GM23338 (cell line): ENCODE measurements at regions not wholly inside any gene's neighbourhood (a gene's known extent, or its start where the extent isn't known, plus 50 kb on each side); places are given as distances from the start of the nearest gene placed in this dataset.

Source experiments
- ATAC-seq: fragments of 200-7000 bp; cut with Tn5 transposase; 3 replicates; pipeline ENCODE4 v1.9.1; 2020
- DNase-seq: peaks from one replicate; pipeline ENCODE4 v3.0.0-alpha.2; 2015; ENCODE audit warnings: low spot score
- H2AFZ ChIP-seq: fragments of 200-600 bp; sonication (generic); 2 replicates; pipeline ENCODE4 v1.8.0; 2016; ENCODE audit warnings: antibody characterized with exemption, mild to moderate bottlenecking, moderate library complexity
- H3F3A ChIP-seq: fragments of 200-600 bp; sonication (generic); replicated peaks from 2 replicates; pipeline ENCODE4 v1.8.0; 2017; ENCODE audit warnings: antibody characterized with exemption, mixed run types, low read depth
- H3K27ac ChIP-seq: fragments of 200-600 bp; sonication (generic); 2 replicates; pipeline ENCODE4 v1.6.1; 2016; ENCODE audit warnings: low read depth
- H3K27me3 ChIP-seq: fragments of 200-600 bp; sonication (generic); 2 replicates; pipeline ENCODE4 v1.8.0; 2016; ENCODE audit warnings: mild to moderate bottlenecking, mixed run types, moderate library complexity; ENCODE audit not compliant: insufficient read depth
- H3K36me3 ChIP-seq: fragments of 200-600 bp; sonication (generic); 2 replicates; pipeline ENCODE4 v1.8.0; 2016; ENCODE audit warnings: mild to moderate bottlenecking; ENCODE audit not compliant: insufficient read depth
- H3K4me1 ChIP-seq: fragments of 200-600 bp; sonication (generic); 2 replicates; pipeline ENCODE4 v1.8.0; 2016; ENCODE audit warnings: mild to moderate bottlenecking, moderate library complexity; ENCODE audit not compliant: insufficient read depth
- H3K4me2 ChIP-seq: fragments of 200-600 bp; sonication (generic); 2 replicates; pipeline ENCODE4 v1.7.1; 2017; ENCODE audit warnings: mixed run types
- H3K4me3 ChIP-seq: fragments of 200-600 bp; sonication (generic); 2 replicates; pipeline ENCODE4 v1.6.1; 2016; ENCODE audit warnings: mixed run types
- H3K79me2 ChIP-seq: fragments of 200-600 bp; sonication (generic); replicated peaks from 2 replicates; pipeline ENCODE4 v1.8.0; 2017; ENCODE audit warnings: mild to moderate bottlenecking; ENCODE audit not compliant: insufficient read depth
- H3K9me2 ChIP-seq: fragments of 200-600 bp; sonication (generic); 2 replicates; pipeline ENCODE4 v1.8.0; 2017; ENCODE audit not compliant: insufficient read depth
- H4K20me1 ChIP-seq: fragments of 200-600 bp; sonication (generic); replicated peaks from 2 replicates; pipeline ENCODE4 v1.8.0; 2017; ENCODE audit warnings: mild to moderate bottlenecking; ENCODE audit not compliant: insufficient read depth
- H3K27ac Mint-ChIP-seq: 2 replicates; pipeline ENCODE4 v1.8.0; 2020; ENCODE audit warnings: inconsistent platforms, mild to moderate bottlenecking, moderate library complexity, mixed read lengths
- H3K27me3 Mint-ChIP-seq: 3 replicates; pipeline ENCODE4 v1.8.0; 2022; ENCODE audit warnings: low read depth, mild to moderate bottlenecking, moderate library complexity, mixed read lengths, inconsistent platforms; ENCODE audit not compliant: insufficient read depth, poor library complexity
- H3K36me3 Mint-ChIP-seq: 3 replicates; pipeline ENCODE4 v1.8.0; 2021; ENCODE audit warnings: low read depth, mild to moderate bottlenecking, inconsistent platforms, moderate library complexity, mixed read lengths
- H3K4me1 Mint-ChIP-seq: 3 replicates; pipeline ENCODE4 v1.8.0; 2020; ENCODE audit warnings: mild to moderate bottlenecking, inconsistent platforms, mixed read lengths
- H3K4me3 Mint-ChIP-seq: 3 replicates; pipeline ENCODE4 v1.8.0; 2021; ENCODE audit warnings: moderate library complexity, mild to moderate bottlenecking, inconsistent platforms, mixed read lengths
- H3K9me3 Mint-ChIP-seq: 3 replicates; pipeline ENCODE4 v1.8.0; 2020; ENCODE audit warnings: moderate library complexity, mild to moderate bottlenecking, inconsistent platforms, mixed read lengths
- CREB1 ChIP-seq: fragments of 250-450 bp; sonication (Bioruptor Pico); IDR thresholded peaks from 2 replicates; pipeline ENCODE4 v1.5.0; 2020; ENCODE audit warnings: low read depth, mild to moderate bottlenecking, moderate library complexity
- CTCF ChIP-seq, 2 experiments: fragments of 200-600 bp in 1 of 2; sonication (generic) in 1 of 2; conservative IDR thresholded peaks; 2 replicates each; pipeline versions ENCODE4 v1.5.1 to v1.6.1; 2016 to 2017; ENCODE audit warnings: antibody characterized with exemption in 2 of 2, low read depth in 2 of 2, mild to moderate bottlenecking in 2 of 2, moderate library complexity in 1 of 2
- ETS1 ChIP-seq: IDR thresholded peaks from 2 replicates; pipeline ENCODE4 v1.6.1; 2016; ENCODE audit warnings: antibody characterized with exemption
- EZH2 ChIP-seq: fragments of 200-600 bp; sonication (generic); IDR thresholded peaks from one replicate; pipeline ENCODE4 v1.8.0; 2017; ENCODE audit warnings: antibody characterized with exemption, mild to moderate bottlenecking, low read depth; ENCODE audit not compliant: unreplicated experiment
- JUNB ChIP-seq: IDR thresholded peaks from one replicate; pipeline ENCODE4 v1.6.1; 2016; ENCODE audit warnings: antibody characterized with exemption; ENCODE audit not compliant: unreplicated experiment
- NANOG ChIP-seq: IDR thresholded peaks from 2 replicates; pipeline ENCODE4 v1.6.1; 2016; ENCODE audit warnings: antibody characterized with exemption, borderline replicate concordance
- POLR2AphosphoS5 ChIP-seq: IDR thresholded peaks from 2 replicates; pipeline ENCODE4 v1.6.1; 2016; ENCODE audit warnings: antibody characterized with exemption, low read depth
- STAT1 ChIP-seq: IDR thresholded peaks from one replicate; pipeline ENCODE4 v1.6.1; 2016; ENCODE audit warnings: antibody characterized with exemption; ENCODE audit not compliant: unreplicated experiment
- ZNF114 ChIP-seq: fragments of 250-450 bp; sonication (Bioruptor Pico); IDR thresholded peaks from 2 replicates; pipeline ENCODE4 v1.5.0; 2020; ENCODE audit warnings: mild to moderate bottlenecking, moderate library complexity
- ZNF331 ChIP-seq: fragments of 250-450 bp; sonication (Bioruptor Pico); IDR thresholded peaks from 2 replicates; pipeline ENCODE4 v1.5.0; 2020; ENCODE audit warnings: low read depth, mild to moderate bottlenecking, moderate library complexity
- ZNF462 ChIP-seq: fragments of 250-450 bp; sonication (Bioruptor Pico); IDR thresholded peaks from 2 replicates; pipeline ENCODE4 v1.5.0; 2020; ENCODE audit warnings: mild to moderate bottlenecking, moderate library complexity

- Histone ChIP-seq H4K20me1 (no peaks in the 10 kb centered on the region), H3K27ac (no peak overlapping the region), H2AFZ (no peak overlapping the region), H3K4me2 (peak overlapping the region; percentile 40; the same call in 1 of the 2 replicates), H3K9me2 (peaks cover 14% of the 10 kb centered on the region; the same call in 1 of the 2 replicates), H3K4me3 (no peak overlapping the region), H3F3A (no peaks in the 10 kb centered on the region), H3K79me2 (no peaks in the 10 kb centered on the region), H3K4me1 (peaks cover 17% of the 10 kb centered on the region), H3K27me3 (no peaks in the 10 kb centered on the region), H3K36me3 (no peaks in the 10 kb centered on the region)
- Mint-ChIP-seq H3K4me1 (peaks cover 24% of the 10 kb centered on the region), H3K4me3 (no peak overlapping the region), H3K9me3 (no peaks in the 10 kb centered on the region), H3K36me3 (no peaks in the 10 kb centered on the region), H3K27me3 (peaks cover 3% of the 10 kb centered on the region), H3K27ac (no peak overlapping the region)
- TF ChIP-seq POLR2AphosphoS5 (no peak), STAT1 (no peak), ZNF114 (no peak), CTCF (conservative IDR thresholded peaks at IDR 0.05; ENCODE audit: low read depth in 2 of 2) (no peak)
- ATAC-seq (no peak), DNase-seq (no peak)
Observed at GRCh38 chr22:27201276-27201675, 543.9 kb downstream of the MIAT start.

GRCh38 chr22:27201741-27202140 lies 544.4 kb downstream of the MIAT start:
- Histone ChIP-seq H3K4me1 (peaks cover 17% of the 10 kb centered on the region), H4K20me1 (no peaks in the 10 kb centered on the region), H3K9me2 (peaks cover 14% of the 10 kb centered on the region; the same call in 1 of the 2 replicates), H3K4me3 (no peak overlapping the region), H3K79me2 (no peaks in the 10 kb centered on the region), H2AFZ (no peak overlapping the region), H3F3A (no peaks in the 10 kb centered on the region), H3K4me2 (peak overlapping the region; percentile 40; the same call in 1 of the 2 replicates), H3K36me3 (no peaks in the 10 kb centered on the region), H3K27me3 (no peaks in the 10 kb centered on the region), H3K27ac (no peak overlapping the region)
- H3K27me3 Mint-ChIP-seq = peaks cover 3% of the 10 kb centered on the region
- no peak overlapping the region for H3K27ac Mint-ChIP-seq
- H3K36me3 Mint-ChIP-seq = no peaks in the 10 kb centered on the region
- H3K9me3 Mint-ChIP-seq = no peaks in the 10 kb centered on the region
- ATAC-seq = no peak
- H3K4me3 Mint-ChIP-seq = no peak overlapping the region
- H3K4me1 Mint-ChIP-seq = peaks cover 24% of the 10 kb centered on the region
- DNase-seq = no peak
- TF ChIP-seq CREB1 (CRISPR knock-in tag) (no peak), ETS1 (no peak), POLR2AphosphoS5 (no peak), ZNF331 (CRISPR knock-in tag) (no peak), NANOG (no peak), EZH2 (no peak), ZNF114 (no peak), STAT1 (no peak), CTCF (conservative IDR thresholded peaks at IDR 0.05; ENCODE audit: low read depth in 2 of 2) (no peak), ZNF462 (CRISPR knock-in tag) (no peak), JUNB (no peak)
